IPS DF 6.9 (cell line): ENCODE measurements at regions not wholly inside any gene's neighbourhood (a gene's known extent, or its start where the extent isn't known, plus 50 kb on each side); places are given as distances from the start of the nearest gene placed in this dataset.
"Not testable (repeated sequence)": the region's sequence is repeated elsewhere in the genome, so short reads cannot be mapped to it uniquely, and the experiment has no call there.

Experiments used
- DNase-seq: peaks from one replicate; pipeline ENCODE4 v3.0.0-alpha.2; 2013; ENCODE audit warnings: low read depth, low spot score
- H3K27ac ChIP-seq: one replicate; pipeline ENCODE4 v1.5.1; 2013; ENCODE audit warnings: low read length, control low read depth
- H3K27me3 ChIP-seq: 2 replicates; pipeline ENCODE4 v1.6.1; 2013; ENCODE audit warnings: mild to moderate bottlenecking, low read length; ENCODE audit not compliant: control insufficient read depth, insufficient read depth
- H3K36me3 ChIP-seq: 2 replicates; pipeline ENCODE4 v1.6.1; 2013; ENCODE audit warnings: low read length; ENCODE audit not compliant: control insufficient read depth, insufficient read depth
- H3K4me1 ChIP-seq: 2 replicates; pipeline ENCODE4 v1.6.1; 2013; ENCODE audit warnings: low read length; ENCODE audit not compliant: control insufficient read depth, insufficient read depth
- H3K4me3 ChIP-seq: 2 replicates; pipeline ENCODE4 v1.5.1; 2013; ENCODE audit warnings: mild to moderate bottlenecking, low read length
- H3K9me3 ChIP-seq: 2 replicates; pipeline ENCODE4 v1.6.1; 2013; ENCODE audit warnings: low read length, inconsistent platforms; ENCODE audit not compliant: control insufficient read depth, insufficient read depth
- WGBS: extraction: QIAGEN DNeasy Blood & Tissue Kit; methylation state at CpG from one replicate; pipeline ENCODE4 v1.1.7; 2013; ENCODE audit warnings: mixed read lengths, missing lambda C conversion rate; ENCODE audit not compliant: insufficient read length, insufficient coverage; 5-methylcytosine and 5-hydroxymethylcytosine counted together

DNA sequence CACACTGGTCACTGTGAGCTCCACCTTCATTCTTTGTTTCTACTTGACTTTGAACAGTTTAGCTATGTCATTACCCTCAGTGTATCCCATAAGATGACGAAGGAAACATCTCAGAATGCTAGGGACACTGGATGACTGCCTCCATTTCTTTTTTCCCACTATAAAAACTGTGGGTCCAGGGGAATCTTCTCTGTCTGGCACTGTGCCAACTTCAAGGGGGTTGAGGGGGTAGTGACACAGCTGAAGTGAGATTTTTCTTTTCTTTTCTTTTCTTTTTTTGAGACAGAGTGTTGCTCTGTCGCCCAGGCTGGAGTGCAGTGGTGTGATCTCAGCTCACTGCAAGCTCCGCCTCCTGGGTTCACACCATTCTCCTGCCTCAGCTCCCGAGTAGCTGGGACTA lies 302.6 kb upstream of the TARS1 start:
- H3K4me1 ChIP-seq, H3K27me3 ChIP-seq, H3K36me3 ChIP-seq, H3K4me3 ChIP-seq, DNase-seq, H3K27ac ChIP-seq, H3K9me3 ChIP-seq: not testable (repeated sequence)
- WGBS: no CpG with 5 or more reads among the region's 4 CpGs

DNA sequence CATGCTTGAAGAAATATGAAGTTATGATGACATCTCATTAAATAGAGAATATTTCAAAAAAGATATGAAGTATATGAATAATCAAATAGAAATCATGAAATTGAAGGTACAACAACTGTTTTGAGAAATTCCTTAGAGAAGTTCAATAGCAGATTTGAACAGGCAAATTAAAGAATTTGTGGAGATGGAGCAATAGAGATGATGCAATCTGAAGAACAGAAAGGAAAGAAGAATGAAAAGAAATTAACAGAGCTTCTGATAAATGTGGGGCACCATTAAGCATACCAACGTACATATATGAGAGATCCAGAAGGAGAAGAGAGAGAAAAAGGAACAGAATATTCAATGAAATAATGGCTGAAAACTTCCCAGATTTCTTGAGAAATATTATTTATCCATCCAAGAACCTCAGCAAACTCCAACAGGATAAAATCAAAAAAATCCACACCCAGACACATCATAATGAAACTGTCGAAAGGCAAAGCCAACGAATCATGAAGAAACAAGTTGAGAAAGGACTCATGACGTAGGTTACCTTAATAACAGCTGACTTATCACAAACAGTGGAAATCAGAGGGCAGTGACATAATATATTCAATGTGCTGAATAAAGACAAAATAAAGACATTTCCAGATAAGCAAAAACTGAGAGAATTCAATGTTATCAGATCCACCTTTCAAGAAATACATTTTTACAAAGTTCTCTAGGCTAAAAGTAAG lies 297.2 kb upstream of the TARS1 start:
- no CpG with 5 or more reads among the region's 4 CpGs for WGBS

DNA sequence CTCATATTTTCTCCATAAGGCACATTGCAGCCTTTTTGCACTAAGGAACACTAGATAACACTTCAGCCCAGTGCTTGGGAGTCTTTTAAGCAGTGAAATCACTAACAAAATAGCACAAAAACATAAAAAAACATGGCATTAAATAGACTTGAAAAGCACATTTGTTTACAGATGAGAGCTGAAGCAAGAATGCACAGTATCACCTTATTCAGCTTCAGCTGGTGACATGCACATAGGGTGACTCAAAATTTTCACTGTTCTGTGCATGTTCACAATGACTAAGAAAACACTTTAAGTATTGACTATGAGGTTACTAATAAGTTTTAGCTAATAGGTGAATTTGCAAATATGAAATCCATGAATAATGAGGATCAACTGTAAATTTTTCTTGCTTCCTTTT lies 293.9 kb upstream of the TARS1 start:
- no peaks in the 10 kb centered on the region for H3K36me3 ChIP-seq
- H3K27me3 ChIP-seq: no peaks in the 10 kb centered on the region
- no peak for DNase-seq
- H3K9me3 ChIP-seq: no peaks in the 10 kb centered on the region
- no peak overlapping the region for H3K27ac ChIP-seq
- no peak overlapping the region for H3K4me3 ChIP-seq
- H3K4me1 ChIP-seq: no peaks in the 10 kb centered on the region

More for the DNA sequence above, 297.2 kb upstream of the TARS1 start:
- Histone ChIP-seq H3K4me1 (no peaks in the 10 kb centered on the region), H3K27ac (no peak overlapping the region), H3K9me3 (no peaks in the 10 kb centered on the region), H3K27me3 (no peaks in the 10 kb centered on the region), H3K36me3 (no peaks in the 10 kb centered on the region), H3K4me3 (no peak overlapping the region)
- DNase-seq: no peak

DNA sequence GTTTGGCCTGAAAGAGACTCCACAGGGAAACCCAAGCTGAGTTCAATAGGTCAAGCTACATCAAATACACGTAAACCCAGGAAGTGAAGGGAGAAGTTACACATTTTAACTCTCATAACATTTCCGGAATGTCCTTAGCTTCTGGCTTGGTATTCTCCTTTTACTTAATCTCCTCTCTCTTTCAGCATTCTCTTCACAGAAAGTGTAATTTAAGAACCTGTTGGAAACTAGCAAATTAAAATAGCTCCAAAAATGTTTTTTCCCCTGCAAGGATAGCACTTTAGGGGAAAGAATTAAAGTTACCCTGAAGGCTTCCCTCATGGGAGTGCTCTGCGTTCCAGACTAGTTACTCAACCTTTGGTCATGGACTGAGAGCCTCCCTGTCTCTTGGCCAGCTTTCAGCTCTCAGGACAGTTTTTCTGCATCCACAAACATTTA lies 292.7 kb upstream of the TARS1 start:
- no peak overlapping the region for H3K4me3 ChIP-seq
- H3K27ac ChIP-seq: no peak overlapping the region
- no peaks in the 10 kb centered on the region for H3K27me3 ChIP-seq
- no peaks in the 10 kb centered on the region for H3K9me3 ChIP-seq
- no peaks in the 10 kb centered on the region for H3K36me3 ChIP-seq
- no peak for DNase-seq
- no CpG with 5 or more reads among the region's 3 CpGs for WGBS
- no peaks in the 10 kb centered on the region for H3K4me1 ChIP-seq

DNA sequence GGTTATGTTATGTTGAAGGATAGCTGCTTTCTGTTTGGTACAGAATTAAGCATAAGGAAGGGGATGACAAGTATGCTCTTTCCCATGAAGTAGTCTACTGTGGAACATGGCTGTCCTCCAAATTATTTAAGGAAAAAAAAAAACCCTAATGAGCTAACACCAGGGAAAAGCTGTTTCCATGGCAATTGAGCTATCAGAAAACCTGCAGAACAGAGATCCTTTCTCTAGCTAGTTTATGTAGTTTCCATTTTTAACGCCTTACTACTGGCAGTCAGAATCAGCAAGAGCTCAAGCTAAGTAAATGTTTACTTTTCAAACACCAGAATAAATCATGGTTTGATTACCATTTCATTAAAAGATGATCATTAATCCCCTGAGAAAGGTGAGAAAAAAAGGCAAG lies 287.4 kb upstream of the TARS1 start:
- no peak for DNase-seq
- no peaks in the 10 kb centered on the region for H3K36me3 ChIP-seq
- no CpG with 5 or more reads among the region's 1 CpG for WGBS
- H3K4me3 ChIP-seq: no peak overlapping the region
- no peaks in the 10 kb centered on the region for H3K27me3 ChIP-seq
- H3K9me3 ChIP-seq: no peaks in the 10 kb centered on the region
- no peaks in the 10 kb centered on the region for H3K4me1 ChIP-seq
- H3K27ac ChIP-seq: no peak overlapping the region

DNA sequence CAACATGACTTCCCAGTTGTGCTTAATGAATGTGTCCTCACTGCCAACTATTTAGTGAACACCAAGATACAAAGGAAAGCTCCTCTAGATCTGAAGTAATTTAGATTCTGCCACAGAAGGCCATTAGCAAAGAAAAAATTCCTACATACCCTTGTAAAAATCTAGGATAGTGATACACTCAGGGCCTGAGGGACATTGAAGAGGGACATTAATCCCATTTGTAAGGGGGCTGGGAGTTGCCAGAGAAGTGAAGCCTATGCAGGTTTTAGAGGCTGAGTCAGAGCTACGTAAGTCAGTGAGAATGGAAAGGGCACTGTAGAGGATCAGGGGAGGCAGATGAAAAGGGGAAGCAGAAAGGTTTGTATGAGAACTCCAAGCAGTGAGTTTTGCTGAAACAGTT lies 286.9 kb upstream of the TARS1 start:
- Histone ChIP-seq H3K27me3 (no peaks in the 10 kb centered on the region), H3K9me3 (no peaks in the 10 kb centered on the region), H3K4me1 (no peaks in the 10 kb centered on the region), H3K4me3 (no peak overlapping the region), H3K27ac (no peak overlapping the region), H3K36me3 (no peaks in the 10 kb centered on the region)
- no peak for DNase-seq
- WGBS: no CpG with 5 or more reads among the region's 1 CpG

DNA sequence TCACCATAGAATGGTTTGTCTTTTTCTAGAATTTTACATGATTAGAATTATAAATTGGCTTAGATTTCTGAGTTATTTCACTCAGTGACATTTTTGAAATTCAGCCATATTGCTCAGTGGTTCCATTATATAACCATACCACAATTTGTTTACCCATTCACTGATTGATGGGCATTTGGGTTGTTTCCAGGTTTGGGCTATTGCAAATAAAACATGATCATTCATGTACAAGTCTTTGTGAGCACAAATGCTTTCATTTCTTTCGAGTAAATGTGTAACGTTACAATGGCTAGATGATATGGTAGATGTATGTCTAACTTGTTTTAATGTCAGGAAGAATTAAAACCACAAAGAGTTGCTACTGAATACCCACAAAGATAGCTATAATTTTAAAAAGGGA lies 279.9 kb upstream of the TARS1 start:
- no peak for DNase-seq
- H3K36me3 ChIP-seq: no peaks in the 10 kb centered on the region
- no peak overlapping the region for H3K4me3 ChIP-seq
- no peaks in the 10 kb centered on the region for H3K4me1 ChIP-seq
- no CpG with 5 or more reads among the region's 2 CpGs for WGBS
- no peaks in the 10 kb centered on the region for H3K27me3 ChIP-seq
- H3K27ac ChIP-seq: no peak overlapping the region
- no peaks in the 10 kb centered on the region for H3K9me3 ChIP-seq

DNA sequence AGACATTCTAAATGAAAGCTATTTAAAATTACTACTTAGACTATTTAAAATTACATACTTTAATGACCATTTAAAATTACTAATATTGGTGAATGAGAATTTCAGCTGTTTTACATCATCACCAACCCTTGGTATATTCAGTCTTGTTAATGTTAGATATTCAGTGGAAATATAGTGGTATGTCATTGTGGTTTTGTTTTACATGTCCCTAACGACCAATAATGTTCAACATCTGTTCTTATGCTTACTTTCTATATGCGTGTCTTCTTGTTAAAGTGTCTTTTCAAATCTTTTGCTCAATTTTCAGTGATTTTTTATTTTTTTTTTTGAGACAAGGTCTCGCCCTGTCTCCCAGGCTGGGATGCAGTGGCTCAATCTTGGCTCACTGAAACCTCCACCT lies 279.3 kb upstream of the TARS1 start:
- H3K36me3 ChIP-seq: no peaks in the 10 kb centered on the region
- WGBS: no CpG with 5 or more reads among the region's 3 CpGs
- no peak for DNase-seq
- H3K9me3 ChIP-seq: no peaks in the 10 kb centered on the region
- H3K27me3 ChIP-seq: no peaks in the 10 kb centered on the region
- H3K4me1 ChIP-seq: no peaks in the 10 kb centered on the region
- no peak overlapping the region for H3K27ac ChIP-seq
- no peak overlapping the region for H3K4me3 ChIP-seq

DNA sequence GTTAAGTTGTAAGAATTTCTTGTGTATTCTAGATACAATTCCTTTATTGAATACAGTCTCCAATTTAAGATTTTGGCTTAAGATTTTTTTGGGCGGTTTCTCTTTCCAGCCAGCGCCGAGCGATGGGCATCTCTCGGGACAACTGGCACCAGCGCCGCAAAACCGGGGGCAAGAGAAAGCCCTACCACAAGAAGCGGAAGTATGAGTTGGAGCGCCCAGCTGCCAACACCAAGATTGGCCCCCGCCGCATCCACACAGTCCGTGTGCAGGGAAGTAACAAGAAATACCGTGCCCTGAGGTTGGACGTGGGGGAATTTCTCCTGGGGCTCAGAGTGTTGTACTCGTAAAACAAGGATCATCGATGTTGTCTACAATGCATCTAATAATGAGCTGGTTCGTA lies 278.7 kb upstream of the TARS1 start:
- WGBS: no CpG with 5 or more reads among the region's 18 CpGs
- Histone ChIP-seq H3K4me3 (no peak overlapping the region), H3K27ac (no peak overlapping the region), H3K36me3 (no peaks in the 10 kb centered on the region), H3K9me3 (no peaks in the 10 kb centered on the region), H3K4me1 (no peaks in the 10 kb centered on the region), H3K27me3 (no peaks in the 10 kb centered on the region)
- DNase-seq: no peak

DNA sequence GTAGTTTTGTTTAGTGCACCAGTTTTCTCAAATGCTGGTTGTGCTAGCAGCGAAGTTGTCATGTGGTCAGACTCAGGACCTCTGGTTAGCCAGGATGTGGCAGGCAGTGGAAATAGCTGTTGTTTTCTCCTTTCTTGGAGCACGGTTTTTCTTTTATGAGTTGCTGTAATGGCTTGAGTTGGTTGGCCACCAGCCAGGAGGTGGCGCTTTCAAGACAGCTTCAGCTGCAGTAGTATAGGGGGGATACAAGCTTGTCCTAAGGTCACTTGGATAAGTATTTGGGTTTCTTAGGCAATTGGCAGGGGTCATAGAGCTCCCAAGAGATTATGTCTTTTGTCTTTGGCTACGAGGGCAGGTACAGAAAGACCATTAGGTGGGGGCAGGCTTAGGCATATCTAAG lies 274.2 kb upstream of the TARS1 start:
- Histone ChIP-seq H3K9me3 (no peaks in the 10 kb centered on the region; the same call in 1 of the 2 replicates), H3K4me3 (no peak overlapping the region), H3K27me3 (no peaks in the 10 kb centered on the region), H3K36me3 (no peaks in the 10 kb centered on the region), H3K27ac (no peak overlapping the region), H3K4me1 (no peaks in the 10 kb centered on the region)
- DNase-seq: no peak
- no CpG with 5 or more reads among the region's 4 CpGs for WGBS

DNA sequence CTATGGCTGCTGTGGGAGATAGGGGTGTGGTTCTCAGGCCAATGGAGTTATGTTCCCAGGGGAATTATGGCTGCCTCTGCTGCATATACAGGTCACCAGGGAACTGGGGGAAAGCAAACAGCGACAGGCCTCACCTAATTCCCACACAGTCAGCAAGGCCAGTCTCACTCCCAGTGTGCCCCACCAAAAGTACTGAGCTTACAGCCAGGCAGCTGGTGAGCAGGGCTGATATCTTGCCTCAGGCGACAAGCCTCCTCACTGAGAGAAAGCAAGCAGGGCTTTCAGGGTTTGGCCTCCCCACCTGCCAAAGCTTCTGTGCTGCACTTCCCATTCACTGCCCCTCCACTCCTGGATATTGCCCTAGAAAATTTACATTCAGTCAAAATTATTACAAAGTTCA lies 273.8 kb upstream of the TARS1 start:
- no peaks in the 10 kb centered on the region for H3K36me3 ChIP-seq
- no peak overlapping the region for H3K27ac ChIP-seq
- no peaks in the 10 kb centered on the region for H3K27me3 ChIP-seq
- WGBS: no CpG with 5 or more reads among the region's 2 CpGs
- no peak for DNase-seq
- H3K4me1 ChIP-seq: no peaks in the 10 kb centered on the region
- H3K4me3 ChIP-seq: no peak overlapping the region
- no peaks in the 10 kb centered on the region; the same call in 1 of the 2 replicates for H3K9me3 ChIP-seq
